Choroid plexus epithelial cell (primary cell): ENCODE measurements at regions not wholly inside any gene's neighbourhood (a gene's known extent, or its start where the extent isn't known, plus 50 kb on each side); places are given as distances from the start of the nearest gene placed in this dataset.

ENCODE experiments used
- DNase-seq: peaks from one replicate; pipeline ENCODE4 v3.0.0-alpha.2; 2010; ENCODE audit warnings: low read depth
- H3K4me3 ChIP-seq: 2 replicates; pipeline ENCODE4 v1.5.1; 2011; ENCODE audit warnings: low read depth, mild to moderate bottlenecking, control low read depth, low read length, moderate library complexity
- CTCF ChIP-seq: conservative IDR thresholded peaks from 2 replicates; pipeline ENCODE4 v1.5.1; 2011; ENCODE audit warnings: low read depth, mild to moderate bottlenecking, control low read depth, inconsistent platforms, low read length, moderate library complexity

- no peak for DNase-seq
- H3K4me3 ChIP-seq = no peak overlapping the region
- TF ChIP-seq CTCF = no peak
These were observed 321.0 kb downstream of the DLEU7 start for GRCh38 chr13:50522506-50522905.

- no peak overlapping the region for H3K4me3 ChIP-seq
- DNase-seq = no peak
- no peak for TF ChIP-seq CTCF
These were observed 320.2 kb downstream of the DLEU7 start for GRCh38 chr13:50523307-50523706.

- no peak overlapping the region for H3K4me3 ChIP-seq
- TF ChIP-seq CTCF = no peak
- DNase-seq = no peak
These were observed 318.9 kb downstream of the DLEU7 start for GRCh38 chr13:50524560-50524959.

- no peak for DNase-seq
- TF ChIP-seq CTCF = no peak
- H3K4me3 ChIP-seq = no peak overlapping the region
These were observed 316.8 kb downstream of the DLEU7 start for GRCh38 chr13:50526661-50527071.

- no peak overlapping the region for H3K4me3 ChIP-seq
- no peak for DNase-seq
- no peak for TF ChIP-seq CTCF
These were observed 316.3 kb downstream of the DLEU7 start for GRCh38 chr13:50527188-50527587.

GRCh38 chr13:50527612-50528509, 315.6 kb downstream of the DLEU7 start:
- no peak for DNase-seq
- H3K4me3 ChIP-seq = no peak overlapping the region
- TF ChIP-seq CTCF = no peak
